Fibroblast of lung (primary cell): ENCODE measurements at regions not wholly inside any gene's neighbourhood (a gene's known extent, or its start where the extent isn't known, plus 50 kb on each side); places are given as distances from the start of the nearest gene placed in this dataset.

Experiments
- EZH2 ChIP-seq: IDR thresholded peaks from 2 replicates; pipeline ENCODE4 v1.5.1; 2012; ENCODE audit warnings: low read length, control low read depth, mild to moderate bottlenecking; ENCODE audit errors: missing control alignments
- TF ChIP-seq, protein P1 (sequence below), 2 donors: IDR thresholded peaks in 1 of 2; conservative IDR thresholded peaks in 1 of 2; 1 replicate in 1 of 2; 2 replicates in 1 of 2; pipeline ENCODE4 v1.5.1; 2011 to 2012; ENCODE audit warnings: low read length in 2 of 2, control low read depth in 1 of 2, inconsistent platforms in 1 of 2, low read depth in 1 of 2, mild to moderate bottlenecking in 1 of 2

GRCh38 chr13:34201050-34201913, 383.3 kb downstream of the RFC3 start:
- TF ChIP-seq, protein P1, sequence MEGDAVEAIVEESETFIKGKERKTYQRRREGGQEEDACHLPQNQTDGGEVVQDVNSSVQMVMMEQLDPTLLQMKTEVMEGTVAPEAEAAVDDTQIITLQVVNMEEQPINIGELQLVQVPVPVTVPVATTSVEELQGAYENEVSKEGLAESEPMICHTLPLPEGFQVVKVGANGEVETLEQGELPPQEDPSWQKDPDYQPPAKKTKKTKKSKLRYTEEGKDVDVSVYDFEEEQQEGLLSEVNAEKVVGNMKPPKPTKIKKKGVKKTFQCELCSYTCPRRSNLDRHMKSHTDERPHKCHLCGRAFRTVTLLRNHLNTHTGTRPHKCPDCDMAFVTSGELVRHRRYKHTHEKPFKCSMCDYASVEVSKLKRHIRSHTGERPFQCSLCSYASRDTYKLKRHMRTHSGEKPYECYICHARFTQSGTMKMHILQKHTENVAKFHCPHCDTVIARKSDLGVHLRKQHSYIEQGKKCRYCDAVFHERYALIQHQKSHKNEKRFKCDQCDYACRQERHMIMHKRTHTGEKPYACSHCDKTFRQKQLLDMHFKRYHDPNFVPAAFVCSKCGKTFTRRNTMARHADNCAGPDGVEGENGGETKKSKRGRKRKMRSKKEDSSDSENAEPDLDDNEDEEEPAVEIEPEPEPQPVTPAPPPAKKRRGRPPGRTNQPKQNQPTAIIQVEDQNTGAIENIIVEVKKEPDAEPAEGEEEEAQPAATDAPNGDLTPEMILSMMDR (conservative IDR thresholded peaks at IDR 0.05 in 1 of 2, IDR thresholded peaks at IDR 0.05 in 1 of 2; ENCODE audit: low read depth in 1 of 2, low read length in 2 of 2): no peak
- TF ChIP-seq EZH2: no peak
